GM20000 (cell line): ENCODE measurements at regions not wholly inside any gene's neighbourhood (a gene's known extent, or its start where the extent isn't known, plus 50 kb on each side); places are given as distances from the start of the nearest gene placed in this dataset.

ENCODE experiments used
- DNase-seq: peaks from one replicate; pipeline ENCODE4 v3.0.0; 2012; ENCODE audit warnings: low spot score
- TF ChIP-seq, protein P1 (sequence below): IDR thresholded peaks from 2 replicates; pipeline ENCODE4 v1.5.1; 2012; ENCODE audit warnings: mild to moderate bottlenecking, control low read depth; ENCODE audit errors: extremely low read depth, missing control alignments

- DNase-seq: no peak
- TF ChIP-seq, protein P1, sequence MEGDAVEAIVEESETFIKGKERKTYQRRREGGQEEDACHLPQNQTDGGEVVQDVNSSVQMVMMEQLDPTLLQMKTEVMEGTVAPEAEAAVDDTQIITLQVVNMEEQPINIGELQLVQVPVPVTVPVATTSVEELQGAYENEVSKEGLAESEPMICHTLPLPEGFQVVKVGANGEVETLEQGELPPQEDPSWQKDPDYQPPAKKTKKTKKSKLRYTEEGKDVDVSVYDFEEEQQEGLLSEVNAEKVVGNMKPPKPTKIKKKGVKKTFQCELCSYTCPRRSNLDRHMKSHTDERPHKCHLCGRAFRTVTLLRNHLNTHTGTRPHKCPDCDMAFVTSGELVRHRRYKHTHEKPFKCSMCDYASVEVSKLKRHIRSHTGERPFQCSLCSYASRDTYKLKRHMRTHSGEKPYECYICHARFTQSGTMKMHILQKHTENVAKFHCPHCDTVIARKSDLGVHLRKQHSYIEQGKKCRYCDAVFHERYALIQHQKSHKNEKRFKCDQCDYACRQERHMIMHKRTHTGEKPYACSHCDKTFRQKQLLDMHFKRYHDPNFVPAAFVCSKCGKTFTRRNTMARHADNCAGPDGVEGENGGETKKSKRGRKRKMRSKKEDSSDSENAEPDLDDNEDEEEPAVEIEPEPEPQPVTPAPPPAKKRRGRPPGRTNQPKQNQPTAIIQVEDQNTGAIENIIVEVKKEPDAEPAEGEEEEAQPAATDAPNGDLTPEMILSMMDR: no peak
Observed at GRCh38 chr18:50444539-50444938, 69.7 kb downstream of the SKA1 start.

- TF ChIP-seq, protein P1: no peak
- no peak for DNase-seq
Observed at GRCh38 chr18:50446629-50447028, 71.8 kb downstream of the SKA1 start.

DNA sequence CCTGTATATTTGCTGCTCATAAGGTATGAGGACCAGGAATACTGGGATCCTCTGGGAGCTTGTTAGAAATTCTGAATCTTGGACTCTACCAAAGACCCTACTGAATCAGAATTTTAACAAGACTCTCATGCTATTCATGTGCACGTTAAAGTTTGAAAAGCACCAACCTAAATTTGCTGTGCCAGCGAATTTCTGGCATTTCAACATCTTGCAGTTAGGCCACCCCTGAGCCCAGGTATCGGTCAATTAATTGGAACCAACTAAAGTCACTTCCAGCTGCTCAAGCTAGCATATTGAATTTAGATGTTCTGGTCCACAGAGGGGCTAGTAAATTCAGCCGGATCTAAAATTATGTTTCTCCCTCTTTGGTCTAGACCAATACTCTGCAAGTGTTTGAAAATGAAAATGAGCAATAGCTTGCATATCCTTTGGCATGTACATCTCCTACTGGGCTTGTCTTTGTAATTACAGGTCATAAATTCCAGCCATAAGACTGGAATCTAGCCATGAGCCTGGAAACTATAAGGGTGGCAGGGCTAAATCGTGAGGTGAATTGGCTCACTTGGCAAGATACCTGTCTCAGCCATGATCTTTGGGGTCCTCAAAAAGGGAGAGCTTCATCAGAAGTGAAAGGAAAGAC lies 72.4 kb downstream of the SKA1 start:
- TF ChIP-seq, protein P1: no peak
- DNase-seq: no peak

DNA sequence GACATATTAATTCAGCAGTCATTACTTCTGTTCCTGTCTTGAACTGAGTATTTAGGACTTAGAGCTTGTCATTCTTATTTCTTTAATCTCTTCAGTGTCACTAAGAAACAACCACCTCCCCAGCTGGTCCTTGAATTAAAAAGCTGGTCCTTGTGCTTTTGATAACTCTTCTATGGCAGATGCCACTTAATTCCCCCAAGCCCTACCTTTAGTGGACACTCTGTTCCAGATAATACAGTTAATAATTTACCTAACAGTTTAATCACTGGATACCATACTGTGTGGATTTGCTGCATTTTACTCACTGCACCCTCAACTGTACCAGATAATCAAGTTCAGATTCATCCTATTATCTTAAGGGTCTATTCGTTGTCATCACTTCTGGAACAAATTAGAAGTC lies 73.1 kb downstream of the SKA1 start:
- no peak for DNase-seq
- TF ChIP-seq, protein P1: no peak

- DNase-seq: no peak
- TF ChIP-seq, protein P1: no peak
Observed at GRCh38 chr18:50451100-50451842, 76.4 kb downstream of the SKA1 start.

DNA sequence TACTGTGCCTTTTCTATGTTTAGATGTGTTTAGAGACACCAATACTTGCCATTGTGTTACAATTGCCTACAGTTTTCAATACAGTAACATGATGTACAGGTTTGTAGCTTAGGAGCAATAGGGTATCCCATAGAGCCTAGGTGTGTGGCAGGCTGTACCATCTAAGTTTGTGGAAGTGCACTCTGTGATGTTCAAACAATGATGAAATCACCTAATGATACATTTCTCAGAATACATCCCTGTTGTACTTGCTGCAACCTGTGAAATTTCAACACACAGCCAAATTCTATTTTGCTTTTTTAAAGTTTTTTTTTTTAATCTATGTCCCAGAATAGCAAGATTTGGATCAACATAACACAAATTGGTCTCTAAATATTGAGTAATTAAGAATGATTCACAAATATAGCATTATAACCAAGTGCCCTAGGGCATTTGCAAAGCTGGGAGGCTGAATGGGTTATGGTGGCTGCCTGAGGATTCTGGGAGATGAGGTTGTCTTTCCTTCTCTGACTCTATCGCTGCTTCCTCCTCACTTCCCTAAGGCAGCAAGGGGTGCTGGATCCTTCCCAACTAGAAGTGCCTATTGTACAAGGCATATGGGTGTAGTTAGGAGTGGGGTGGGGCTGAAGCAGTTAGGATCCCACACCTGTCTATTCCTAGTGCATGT lies 78.3 kb downstream of the SKA1 start:
- TF ChIP-seq, protein P1: no peak
- DNase-seq: no peak

DNA sequence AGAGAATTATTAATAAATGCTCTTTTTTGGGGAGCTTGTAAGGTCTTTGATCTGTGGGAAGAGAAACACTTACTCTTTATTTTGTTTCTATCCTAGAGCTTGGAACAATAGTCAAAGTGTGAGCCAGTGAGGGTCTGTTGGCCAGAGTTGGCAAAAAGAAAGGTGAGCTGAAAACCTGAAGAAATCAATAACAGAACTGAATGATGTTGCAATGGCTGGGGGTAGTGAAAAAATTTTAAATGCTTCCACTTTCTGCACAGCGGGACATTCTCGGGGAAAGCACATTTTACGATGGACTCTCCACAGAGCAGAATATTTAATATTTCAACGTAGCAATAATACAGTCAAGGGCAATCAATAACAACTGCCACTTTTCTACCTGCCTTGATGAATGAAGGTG lies 78.9 kb downstream of the SKA1 start:
- TF ChIP-seq, protein P1: no peak
- DNase-seq: no peak
